ENCODE measurements at regions not wholly inside any gene's neighbourhood (a gene's known extent, or its start where the extent isn't known, plus 50 kb on each side); places are given as distances from the start of the nearest gene placed in this dataset.
A peak's percentile ranks its signal among the peaks of the same experiment; 100 is the strongest.

DNA sequence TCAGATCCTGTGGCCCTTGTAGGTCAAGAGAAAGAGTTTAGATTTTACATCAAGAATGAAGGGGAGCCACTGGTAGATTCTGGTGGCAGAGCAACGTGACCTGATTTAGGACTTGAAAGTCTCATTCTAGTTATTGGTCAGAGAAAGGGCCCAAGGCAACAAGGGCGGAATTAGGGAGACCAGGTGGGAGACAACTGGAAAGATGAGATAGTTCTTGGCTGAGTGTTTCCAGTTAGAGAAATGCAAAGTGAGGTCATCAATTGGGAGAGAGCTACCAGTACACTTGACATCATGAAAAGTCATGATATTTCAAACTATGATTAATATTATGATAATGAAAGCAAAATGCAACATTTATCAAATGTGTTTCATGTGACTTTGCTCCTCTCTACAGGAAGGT is 147.2 kb upstream of the FAM20A start:
- no peak overlapping the region for H3K27ac ChIP-seq (ENCODE audit: low read depth in 2 of 2, low read length in 2 of 2)
- H3K9ac ChIP-seq (ENCODE audit: low read length in 3 of 3): no peak overlapping the region
- H3K36me3 ChIP-seq (ENCODE audit: control insufficient read depth in 2 of 3, insufficient read depth in 3 of 3, low read length in 3 of 3): no peaks in the 10 kb centered on the region
- no peaks in the 10 kb centered on the region for H3K4me1 ChIP-seq (ENCODE audit: control insufficient read depth in 2 of 3, insufficient read depth in 2 of 3, low read depth in 1 of 3, low read length in 3 of 3)
- H3K4me3 ChIP-seq (ENCODE audit: low read length in 3 of 3): no peak overlapping the region
- DNase-seq: no peak
- intact Hi-C loops (cut with DNase I): no loop called here
- TF ChIP-seq, protein P1, sequence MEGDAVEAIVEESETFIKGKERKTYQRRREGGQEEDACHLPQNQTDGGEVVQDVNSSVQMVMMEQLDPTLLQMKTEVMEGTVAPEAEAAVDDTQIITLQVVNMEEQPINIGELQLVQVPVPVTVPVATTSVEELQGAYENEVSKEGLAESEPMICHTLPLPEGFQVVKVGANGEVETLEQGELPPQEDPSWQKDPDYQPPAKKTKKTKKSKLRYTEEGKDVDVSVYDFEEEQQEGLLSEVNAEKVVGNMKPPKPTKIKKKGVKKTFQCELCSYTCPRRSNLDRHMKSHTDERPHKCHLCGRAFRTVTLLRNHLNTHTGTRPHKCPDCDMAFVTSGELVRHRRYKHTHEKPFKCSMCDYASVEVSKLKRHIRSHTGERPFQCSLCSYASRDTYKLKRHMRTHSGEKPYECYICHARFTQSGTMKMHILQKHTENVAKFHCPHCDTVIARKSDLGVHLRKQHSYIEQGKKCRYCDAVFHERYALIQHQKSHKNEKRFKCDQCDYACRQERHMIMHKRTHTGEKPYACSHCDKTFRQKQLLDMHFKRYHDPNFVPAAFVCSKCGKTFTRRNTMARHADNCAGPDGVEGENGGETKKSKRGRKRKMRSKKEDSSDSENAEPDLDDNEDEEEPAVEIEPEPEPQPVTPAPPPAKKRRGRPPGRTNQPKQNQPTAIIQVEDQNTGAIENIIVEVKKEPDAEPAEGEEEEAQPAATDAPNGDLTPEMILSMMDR (IDR thresholded peaks at IDR 0.05; ENCODE audit: borderline replicate concordance, extremely low read depth, insufficient read depth): no peak
- H3K9me3 ChIP-seq (ENCODE audit: control insufficient read depth in 2 of 3, insufficient read depth in 1 of 3, low read length in 3 of 3): peaks cover 0 to 8% (median 0%) of the 10 kb centered on the region in 3 donors
- FAIRE-seq: no peak
- no peaks in the 10 kb centered on the region for H3K27me3 ChIP-seq (ENCODE audit: control insufficient read depth, insufficient read depth, low read length)

DNA sequence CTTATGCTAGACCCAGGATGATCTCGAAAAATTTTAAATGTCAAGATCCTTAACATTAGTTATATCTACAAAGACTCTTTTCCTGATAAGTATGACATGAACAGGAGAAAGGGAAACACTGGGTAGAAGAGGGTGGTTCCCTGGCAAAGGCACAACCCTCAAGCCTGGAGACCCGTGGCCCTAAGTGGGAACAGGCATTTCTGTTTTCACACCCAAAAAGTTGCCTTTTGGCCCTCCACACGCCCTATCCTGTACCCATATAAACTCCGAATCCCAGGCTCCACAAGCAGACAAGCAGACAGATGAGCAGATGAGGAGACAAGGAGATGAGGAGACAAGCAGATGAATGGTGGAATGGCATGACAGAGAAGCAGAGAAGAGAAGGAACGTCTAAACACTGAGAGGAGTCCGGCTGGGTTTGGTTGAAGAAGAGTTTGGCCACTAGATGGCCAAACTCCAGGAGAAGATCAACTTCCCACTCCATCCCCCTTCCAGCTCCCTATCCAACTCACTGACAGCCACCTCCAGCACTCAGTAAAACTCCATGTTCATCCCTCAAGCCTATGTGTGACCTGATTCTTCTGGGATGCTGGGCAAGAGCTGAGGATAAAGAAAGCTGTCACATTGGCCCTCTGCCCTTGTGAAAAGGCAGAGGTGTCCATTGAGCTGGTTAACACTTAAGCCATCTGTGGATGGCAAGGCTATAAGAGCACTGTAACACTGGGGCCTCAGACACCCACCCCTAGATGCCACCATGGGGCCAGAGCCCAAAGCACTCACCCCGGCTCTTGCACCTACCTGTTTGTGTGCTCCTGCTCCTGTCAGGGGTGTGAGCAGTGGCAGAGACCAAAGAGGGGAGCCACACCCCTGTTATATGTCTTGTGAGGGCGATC is 139.6 kb upstream of the FAM20A start:
- Histone ChIP-seq H3K9me3 (ENCODE audit: control insufficient read depth in 2 of 3, insufficient read depth in 1 of 3, low read length in 3 of 3) (peaks cover 0 to 8% (median 0%) of the 10 kb centered on the region in 3 donors), H3K36me3 (ENCODE audit: control insufficient read depth in 2 of 3, insufficient read depth in 3 of 3, low read length in 3 of 3) (no peaks in the 10 kb centered on the region), H3K9ac (ENCODE audit: low read length in 3 of 3) (no peak overlapping the region), H3K4me3 (ENCODE audit: low read length in 3 of 3) (no peak overlapping the region), H3K27ac (ENCODE audit: low read depth in 2 of 2, low read length in 2 of 2) (no peak overlapping the region), H3K27me3 (ENCODE audit: control insufficient read depth, insufficient read depth, low read length) (no peaks in the 10 kb centered on the region), H3K4me1 (ENCODE audit: control insufficient read depth in 2 of 3, insufficient read depth in 2 of 3, low read depth in 1 of 3, low read length in 3 of 3) (peaks cover 0 to 4% (median 0%) of the 10 kb centered on the region in 3 donors)
- TF ChIP-seq, protein P1 (IDR thresholded peaks at IDR 0.05; ENCODE audit: borderline replicate concordance, extremely low read depth, insufficient read depth): no peak
- no peak for DNase-seq
- intact Hi-C loops (cut with DNase I): no loop called here
- FAIRE-seq: no peak

DNA sequence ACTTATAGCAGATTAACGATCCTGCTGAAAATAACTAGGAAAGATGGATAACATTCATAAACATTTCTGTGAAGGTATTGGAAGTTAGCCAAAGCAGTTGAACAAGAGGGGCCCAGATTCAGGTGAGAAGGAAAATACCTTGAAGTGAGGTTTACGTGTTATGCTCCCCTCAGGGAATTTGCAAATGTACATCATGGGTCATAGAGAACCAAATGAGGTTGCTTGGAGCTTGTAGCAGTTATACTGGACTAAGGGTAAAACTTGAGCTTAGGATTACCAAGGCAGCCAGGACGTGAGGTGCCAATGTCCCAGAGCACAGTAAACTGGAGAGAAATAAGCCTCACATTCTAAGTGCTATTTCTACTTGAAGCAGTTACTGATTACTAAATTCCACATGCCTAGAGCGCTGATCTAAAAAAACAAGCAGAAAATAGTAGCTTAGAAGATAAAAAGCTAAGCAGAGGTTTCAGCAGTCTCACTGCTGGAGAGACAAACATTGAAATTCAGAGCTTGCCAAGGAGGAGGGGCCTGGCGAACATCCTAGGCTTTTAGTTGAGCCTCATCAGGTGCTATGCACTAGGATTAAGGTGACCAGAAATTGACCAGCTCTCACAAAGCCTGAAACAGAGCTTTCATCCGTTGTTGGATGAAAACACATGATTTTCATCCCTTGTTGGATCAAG is 136.7 kb upstream of the FAM20A start:
- no peak overlapping the region for H3K27ac ChIP-seq (ENCODE audit: low read depth in 2 of 2, low read length in 2 of 2)
- intact Hi-C loops (cut with DNase I): no loop called here
- no peaks in the 10 kb centered on the region for H3K27me3 ChIP-seq (ENCODE audit: control insufficient read depth, insufficient read depth, low read length)
- DNase-seq (peak in 3 of 5 donors; percentile 21 to 53 (median 50)), FAIRE-seq (no peak)
- TF ChIP-seq, protein P1 (IDR thresholded peaks at IDR 0.05; ENCODE audit: borderline replicate concordance, extremely low read depth, insufficient read depth): no peak
- H3K36me3 ChIP-seq (ENCODE audit: control insufficient read depth in 2 of 3, insufficient read depth in 3 of 3, low read length in 3 of 3): no peaks in the 10 kb centered on the region
- no peaks in the 10 kb centered on the region for H3K9me3 ChIP-seq (ENCODE audit: control insufficient read depth in 2 of 3, insufficient read depth in 1 of 3, low read length in 3 of 3)
- H3K4me3 ChIP-seq (ENCODE audit: low read length in 3 of 3): no peak overlapping the region
- H3K4me1 ChIP-seq (ENCODE audit: control insufficient read depth in 2 of 3, insufficient read depth in 2 of 3, low read depth in 1 of 3, low read length in 3 of 3): peaks cover 0 to 6% (median 4%) of the 10 kb centered on the region in 3 donors
- no peak overlapping the region for H3K9ac ChIP-seq (ENCODE audit: low read length in 3 of 3)

All from kidney (tissue), 13 donors.